ENCODE measurements at regions not wholly inside any gene's neighbourhood (a gene's known extent, or its start where the extent isn't known, plus 50 kb on each side); places are given as distances from the start of the nearest gene placed in this dataset.

GRCh38 chr2:193350509-193350908, 1155.8 kb upstream of the TMEFF2 start:
- DNase-seq = no peak

DNA sequence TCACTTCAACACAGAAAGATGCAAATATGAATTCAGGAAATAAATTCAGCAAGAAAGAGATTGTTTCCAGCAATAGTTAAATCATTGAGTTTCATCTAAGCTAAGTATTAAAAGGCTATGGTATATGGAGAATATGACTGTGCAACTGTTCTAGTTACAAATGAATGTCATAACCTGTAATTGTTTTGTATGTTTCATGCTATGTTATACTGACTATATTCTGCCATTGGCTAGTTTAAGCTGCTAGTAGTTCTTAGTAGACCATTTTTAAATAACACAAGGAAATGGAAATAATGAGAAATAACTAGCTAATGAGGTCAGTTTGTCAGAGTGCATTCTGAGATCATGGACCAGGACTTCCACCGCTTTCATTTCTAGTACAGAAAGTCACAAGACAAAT, 1154.9 kb upstream of the TMEFF2 start:
- DNase-seq = no peak

DNA sequence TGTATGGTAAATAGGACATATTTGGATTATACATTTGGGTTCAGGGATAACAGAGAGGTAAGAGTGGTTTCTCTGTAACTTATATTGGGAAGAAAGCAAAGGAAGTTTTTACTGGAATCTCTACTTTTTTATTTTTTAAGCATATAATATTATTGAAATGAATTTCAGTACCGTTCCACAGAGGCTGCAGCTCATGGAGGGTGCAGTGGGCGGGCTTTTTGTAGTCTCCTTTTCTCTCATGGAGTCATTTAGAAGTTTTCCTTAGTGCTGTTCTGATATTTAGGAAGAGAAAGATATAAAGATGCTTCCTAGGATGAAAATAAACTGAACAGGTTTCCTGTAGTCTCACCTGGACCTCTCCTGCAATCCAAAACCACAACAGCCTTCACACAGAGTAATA, 1153.3 kb upstream of the TMEFF2 start:
- DNase-seq = no peak

DNA sequence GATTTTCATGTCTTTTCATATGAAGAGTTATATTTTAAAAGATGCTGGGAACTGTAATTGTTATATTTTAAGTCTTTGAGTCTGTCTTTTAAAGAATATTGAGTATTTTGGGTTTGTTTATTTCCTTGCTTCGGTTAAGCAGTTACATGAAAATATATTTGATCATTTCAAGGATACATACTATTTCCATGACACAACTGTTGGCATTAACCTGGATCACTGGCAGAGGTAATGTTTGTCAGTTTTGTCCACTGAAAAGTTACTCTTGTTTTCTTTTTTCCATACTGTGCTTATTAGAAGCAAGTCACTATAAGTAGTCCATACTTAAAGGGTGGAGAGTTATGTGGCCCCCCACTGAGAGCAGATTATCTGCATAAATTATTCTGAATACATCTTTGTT, 1142.0 kb upstream of the TMEFF2 start:
- DNase-seq = no peak

DNA sequence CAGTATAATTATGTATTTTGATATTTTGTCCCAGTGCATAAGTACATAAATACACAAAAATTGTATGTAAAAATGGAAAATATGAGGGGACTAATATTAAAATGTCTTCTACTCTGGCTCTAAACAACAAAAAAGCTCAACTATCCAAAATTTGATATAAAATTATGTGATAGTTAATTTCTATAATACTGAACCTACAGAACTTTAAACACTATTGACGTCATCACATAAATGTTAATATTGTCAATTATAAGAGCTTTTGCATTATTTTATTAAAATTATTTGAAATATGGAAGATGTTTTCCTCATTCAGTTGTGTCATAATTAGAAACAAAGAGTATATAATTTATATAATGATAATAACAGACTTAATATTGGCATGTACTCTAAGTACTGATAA, 1139.7 kb upstream of the TMEFF2 start:
- no peak for DNase-seq

GRCh38 chr2:193333539-193333938, 1138.8 kb upstream of the TMEFF2 start:
- DNase-seq = no peak

DNA sequence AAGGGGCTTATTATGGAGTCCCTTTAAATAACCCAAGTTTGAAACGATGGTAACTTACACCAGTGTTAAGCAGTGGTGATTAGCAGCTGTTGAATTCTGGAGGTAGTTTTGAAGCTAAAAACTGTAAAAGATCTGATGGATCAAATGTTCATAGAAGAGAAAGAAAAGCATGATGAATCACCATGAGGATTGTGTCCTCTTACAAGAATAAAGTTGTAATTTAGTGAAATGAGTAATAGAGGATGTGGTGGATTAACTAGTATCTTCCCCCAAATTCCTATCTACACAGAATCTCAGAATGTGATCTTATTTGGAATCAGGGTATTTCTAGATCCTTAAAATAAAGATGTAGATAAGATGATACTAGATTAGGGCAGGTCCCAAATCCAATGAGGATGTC, 1138.2 kb upstream of the TMEFF2 start:
- DNase-seq = no peak

DNA sequence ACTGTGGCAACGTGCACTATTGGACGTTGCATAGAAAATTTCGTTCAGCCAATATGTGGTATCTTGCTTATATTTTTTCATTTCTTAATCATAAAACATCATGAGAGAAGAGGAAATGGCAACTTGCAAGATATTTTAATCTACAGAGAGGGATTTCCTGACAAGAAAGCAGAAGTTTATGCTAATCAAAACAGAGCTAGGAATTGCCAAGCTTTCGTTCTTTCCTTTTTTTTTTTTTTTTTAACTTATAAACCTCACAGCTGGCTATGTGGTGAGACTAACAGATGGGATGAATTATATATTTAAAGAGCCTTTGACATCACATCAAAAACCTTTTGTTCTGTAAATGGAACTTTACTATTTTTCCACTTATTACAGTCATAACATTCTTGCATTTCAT, 1136.9 kb upstream of the TMEFF2 start:
- DNase-seq = no peak

DNA sequence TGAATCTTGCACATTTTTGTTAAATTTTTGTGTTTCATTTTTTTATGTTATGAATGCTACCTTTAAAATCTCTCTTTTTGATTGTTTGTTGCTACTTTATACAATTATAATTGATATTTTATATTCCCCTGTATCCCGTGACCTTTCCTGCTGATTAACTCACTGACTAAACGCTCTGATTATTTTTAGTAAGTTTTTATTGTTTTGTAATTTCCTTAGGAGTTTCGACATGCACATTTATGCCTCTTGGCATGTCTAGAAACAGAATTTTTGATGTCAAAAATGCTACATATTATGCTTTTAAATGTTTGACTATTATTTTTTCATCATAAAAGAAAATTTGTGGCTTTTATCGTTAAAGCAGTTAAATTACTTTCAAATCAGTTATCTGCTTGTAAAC, 1131.6 kb upstream of the TMEFF2 start:
- DNase-seq = no peak

- no peak for DNase-seq
Measured at GRCh38 chr2:193315428-193316091, 1120.8 kb upstream of the TMEFF2 start.

GRCh38 chr2:193303464-193303863, 1108.7 kb upstream of the TMEFF2 start:
- DNase-seq = no peak

DNA sequence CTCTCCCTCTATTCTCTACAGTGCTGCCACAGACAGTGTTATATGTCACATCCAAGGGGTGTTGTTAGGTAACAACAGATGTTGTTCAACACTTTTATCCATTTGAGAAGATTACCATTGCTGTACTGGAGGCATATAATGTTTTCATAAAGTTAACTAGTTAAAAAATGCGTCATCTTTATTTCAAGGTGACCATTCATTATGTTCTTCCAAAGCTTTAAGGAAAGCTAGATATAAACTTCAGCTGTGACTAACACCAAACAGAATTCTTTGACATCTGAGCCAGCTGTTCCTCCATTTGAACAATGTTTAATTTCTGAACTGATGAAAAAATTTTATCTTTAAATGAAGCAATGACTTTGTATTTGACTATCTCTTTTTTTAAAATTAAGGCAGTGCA, 1099.6 kb upstream of the TMEFF2 start:
- no peak for DNase-seq

GRCh38 chr2:193279361-193279760, 1084.6 kb upstream of the TMEFF2 start:
- DNase-seq = no peak

- DNase-seq = no peak
Measured at GRCh38 chr2:193276988-193277387, 1082.3 kb upstream of the TMEFF2 start.

GRCh38 chr2:193276560-193276959, 1081.8 kb upstream of the TMEFF2 start:
- DNase-seq = no peak

- no peak for DNase-seq
Measured at GRCh38 chr2:193276069-193276468, 1081.3 kb upstream of the TMEFF2 start.

GRCh38 chr2:193272011-193272410, 1077.3 kb upstream of the TMEFF2 start:
- DNase-seq = no peak

GRCh38 chr2:193270816-193271215, 1076.1 kb upstream of the TMEFF2 start:
- no peak for DNase-seq

- DNase-seq = no peak
Measured at GRCh38 chr2:193267496-193268002, 1072.8 kb upstream of the TMEFF2 start.

DNA sequence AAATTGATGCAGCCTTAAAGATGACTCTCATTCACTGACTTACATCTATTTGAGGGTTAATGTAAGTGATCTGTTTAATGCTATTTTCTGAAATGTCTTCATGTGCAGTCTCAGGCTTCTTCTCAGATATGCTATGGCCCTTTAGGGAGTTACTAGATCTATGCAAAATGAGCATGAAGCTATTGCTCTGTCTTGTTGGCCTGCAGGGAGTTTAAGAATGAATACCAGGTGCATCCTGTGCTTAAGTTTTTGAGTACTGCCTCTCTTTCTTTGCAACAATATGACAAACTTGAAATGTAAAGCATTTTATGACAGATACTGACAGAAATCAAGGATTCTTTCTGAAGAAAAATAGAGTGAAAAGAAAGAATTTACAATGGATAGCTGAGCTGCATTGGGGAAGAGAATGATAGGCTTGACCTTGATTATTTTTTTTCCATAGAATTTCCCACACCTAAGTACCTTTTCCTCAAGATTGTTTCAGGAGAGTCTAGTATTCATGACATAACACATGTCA, 1058.3 kb upstream of the TMEFF2 start:
- no peak for DNase-seq

- no peak for DNase-seq
Measured at GRCh38 chr2:193251909-193252308, 1057.2 kb upstream of the TMEFF2 start.

DNA sequence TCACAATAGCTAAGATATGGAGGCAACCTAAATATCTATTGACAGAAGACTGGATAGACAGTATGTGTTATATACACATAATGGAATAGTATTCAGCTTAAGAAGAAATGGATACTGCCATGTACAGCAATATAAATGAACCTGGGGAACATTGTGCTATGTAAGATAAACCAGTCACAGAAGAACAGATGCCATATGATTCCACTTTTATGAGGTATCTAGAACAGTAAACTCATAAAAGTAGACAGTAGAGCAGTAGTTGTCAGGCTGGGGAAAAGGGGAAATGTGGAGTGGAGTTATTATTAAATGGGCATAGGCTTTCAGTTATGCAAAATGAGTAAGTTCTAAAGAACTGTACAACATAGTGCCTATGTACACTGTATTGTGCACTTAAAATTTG, 1055.7 kb upstream of the TMEFF2 start:
- no peak for DNase-seq

DNA sequence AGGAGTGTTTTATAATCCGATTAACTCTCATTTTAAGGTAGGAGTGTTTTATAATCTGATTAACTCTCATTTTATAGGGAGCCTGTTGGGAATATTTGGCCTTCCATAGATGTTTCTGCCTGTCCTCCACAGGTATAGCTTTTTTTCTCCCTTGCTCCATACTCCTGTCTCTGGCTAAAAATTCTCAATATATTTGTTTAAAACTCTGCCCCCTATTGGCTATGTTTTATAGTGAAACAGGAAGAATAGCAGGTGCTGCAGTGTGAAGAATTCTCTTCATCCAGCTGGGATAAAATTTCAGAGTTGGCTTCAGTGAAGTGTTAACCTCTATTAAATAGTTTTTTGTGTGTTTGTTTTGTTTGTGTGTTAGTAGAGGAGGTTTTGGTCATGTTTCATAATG, 1046.0 kb upstream of the TMEFF2 start:
- DNase-seq = no peak

- DNase-seq = no peak
Measured at GRCh38 chr2:193231634-193232033, 1036.9 kb upstream of the TMEFF2 start.

DNA sequence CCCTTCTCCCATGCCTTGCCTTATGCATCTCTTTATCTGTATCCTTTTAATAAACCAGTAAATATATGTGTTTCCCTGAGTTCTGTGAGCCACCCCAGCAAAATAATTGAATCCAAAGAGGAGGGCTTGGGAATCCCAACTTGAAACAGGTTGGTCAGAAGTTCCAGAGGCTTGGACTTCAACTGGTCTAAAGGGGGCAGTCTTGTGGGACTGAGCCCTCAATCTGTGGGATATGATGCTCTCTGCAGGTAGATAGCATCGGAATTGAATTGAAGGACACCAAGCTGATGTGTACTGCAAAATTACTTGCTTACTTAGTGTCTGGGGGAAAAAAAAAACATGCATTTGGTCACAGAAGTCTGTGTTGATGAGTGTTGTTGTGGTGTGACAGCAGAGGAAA, 1033.5 kb upstream of the TMEFF2 start:
- DNase-seq = no peak

Data from effector CD4-positive, alpha-beta T cell (primary cell).